Keratinocyte (primary cell): ENCODE measurements at regions not wholly inside any gene's neighbourhood (a gene's known extent, or its start where the extent isn't known, plus 50 kb on each side); places are given as distances from the start of the nearest gene placed in this dataset.

Experiments used
- DNase-seq: peaks from one replicate; pipeline ENCODE4 v3.0.0-alpha.2; 2011; ENCODE audit warnings: low read depth, missing footprints, low spot score
- FAIRE-seq: peaks from 2 replicates; lab custom pipeline; 2011; peaks lifted over from hg19 to GRCh38; lab: Jason Lieb, UNC
- H2AFZ ChIP-seq: 2 replicates; pipeline ENCODE4 v1.6.0; 2012; ENCODE audit warnings: low read length, control low read depth, inconsistent platforms; ENCODE audit not compliant: control insufficient read depth
- H3K27ac ChIP-seq: 2 replicates; pipeline ENCODE4 v1.5.1; 2011; ENCODE audit warnings: low read length; ENCODE audit not compliant: control insufficient read depth, insufficient read depth
- H3K27me3 ChIP-seq: 3 replicates; pipeline ENCODE4 v1.6.0; 2011; ENCODE audit warnings: low read length; ENCODE audit not compliant: control insufficient read depth, insufficient read depth; ENCODE audit errors: extremely low read depth
- H3K36me3 ChIP-seq, 2 experiments: 2 replicates in 1 of 2; 3 replicates in 1 of 2; pipeline ENCODE4 v1.5.1; 2011; ENCODE audit warnings: low read length in 2 of 2, mild to moderate bottlenecking in 1 of 2; ENCODE audit not compliant: control insufficient read depth in 2 of 2, insufficient read depth in 2 of 2; ENCODE audit errors: extremely low read depth in 1 of 2
- H3K4me1 ChIP-seq: 3 replicates; pipeline ENCODE4 v1.5.1; 2011; ENCODE audit warnings: low read length; ENCODE audit not compliant: control insufficient read depth, insufficient read depth; ENCODE audit errors: extremely low read depth
- H3K4me2 ChIP-seq: 3 replicates; pipeline ENCODE4 v1.6.0; 2011; ENCODE audit warnings: low read depth, low read length; ENCODE audit not compliant: control insufficient read depth, insufficient read depth; ENCODE audit errors: extremely low read depth
- H3K4me3 ChIP-seq, 3 experiments: fragments of 200-600 bp in 1 of 3; sonication (generic) in 1 of 3; 2 replicates in 2 of 3; 3 replicates in 1 of 3; pipeline ENCODE4 v1.5.1; 2011 to 2016; ENCODE audit warnings: low read length in 3 of 3, mild to moderate bottlenecking in 3 of 3, control low read depth in 2 of 3, inconsistent platforms in 1 of 3, low read depth in 1 of 3, mixed read lengths in 1 of 3, mixed run types in 1 of 3, moderate library complexity in 1 of 3; ENCODE audit not compliant: control insufficient read depth in 2 of 3, insufficient read depth in 2 of 3; ENCODE audit errors: extremely low read depth in 1 of 3
- H3K79me2 ChIP-seq: 2 replicates; pipeline ENCODE4 v1.6.0; 2012; ENCODE audit warnings: low read length; ENCODE audit not compliant: control insufficient read depth, insufficient read depth
- H3K9ac ChIP-seq: 3 replicates; pipeline ENCODE4 v1.6.0; 2011; ENCODE audit warnings: low read length; ENCODE audit not compliant: control insufficient read depth, insufficient read depth; ENCODE audit errors: extremely low read depth
- H3K9me1 ChIP-seq: 3 replicates; pipeline ENCODE4 v1.6.0; 2011; ENCODE audit warnings: low read length; ENCODE audit not compliant: control insufficient read depth, insufficient read depth; ENCODE audit errors: extremely low read depth
- H3K9me3 ChIP-seq: 2 replicates; pipeline ENCODE4 v1.5.1; 2012; ENCODE audit warnings: low read depth, low read length; ENCODE audit not compliant: control insufficient read depth
- H4K20me1 ChIP-seq: 3 replicates; pipeline ENCODE4 v1.6.0; 2011; ENCODE audit warnings: low read length; ENCODE audit not compliant: control insufficient read depth, insufficient read depth; ENCODE audit errors: extremely low read depth
- CTCF ChIP-seq, 3 experiments: IDR thresholded peaks in 1 of 3; conservative IDR thresholded peaks in 1 of 3; optimal IDR thresholded peaks in 1 of 3; 2 replicates in 2 of 3; 3 replicates in 1 of 3; pipeline versions ENCODE3 to v1.5.1; 2011; ENCODE audit warnings: low read length in 3 of 3, mild to moderate bottlenecking in 3 of 3, moderate library complexity in 2 of 3, control low read depth in 1 of 3, inconsistent platforms in 1 of 3; ENCODE audit not compliant: insufficient read depth in 2 of 3; ENCODE audit errors: extremely low read depth in 1 of 3
- EZH2 ChIP-seq: IDR thresholded peaks from one replicate; pipeline ENCODE4 v1.6.1; 2012; ENCODE audit warnings: inconsistent platforms, mild to moderate bottlenecking, low read length, moderate library complexity
- dilution Hi-C: fragments of 300-500 bp; cut with MboI; formaldehyde crosslinking; loops from one replicate; pipeline ENCODE4 v1.7.0; 2020; ENCODE audit warnings: low sequenced_read_pairs; ENCODE audit not compliant: extremely low pct_ligation_motif_present

- TF ChIP-seq CTCF (optimal IDR thresholded peaks at IDR 0.05 in 1 of 3, IDR thresholded peaks at IDR 0.05 in 1 of 3, conservative IDR thresholded peaks at IDR 0.05 in 1 of 3; ENCODE audit: extremely low read depth in 1 of 3, insufficient read depth in 2 of 3, low read length in 3 of 3): no peak
- TF ChIP-seq EZH2: no peak
- no peaks in the 10 kb centered on the region for H3K36me3 ChIP-seq
- DNase-seq (no peak), FAIRE-seq (no peak)
- H3K27me3 ChIP-seq: no peaks in the 10 kb centered on the region
- no peak overlapping the region for H2AFZ ChIP-seq
- H3K9ac ChIP-seq: no peak overlapping the region
- no peaks in the 10 kb centered on the region for H3K9me3 ChIP-seq
- no peaks in the 10 kb centered on the region for H3K9me1 ChIP-seq
- no peak overlapping the region for H3K4me3 ChIP-seq
- H3K4me2 ChIP-seq: peak overlapping the region; percentile 25
- dilution Hi-C loops: no loop called here
- H3K27ac ChIP-seq: no peak overlapping the region
- no peaks in the 10 kb centered on the region for H3K79me2 ChIP-seq
- no peaks in the 10 kb centered on the region for H4K20me1 ChIP-seq
- H3K4me1 ChIP-seq: peaks cover 4% of the 10 kb centered on the region
These were observed 662.5 kb downstream of the PLPP3 start for GRCh38 chr1:55916907-55917306.

GRCh38 chr1:55916481-55916880 lies 662.9 kb downstream of the PLPP3 start:
- Histone ChIP-seq H3K4me2 (peak overlapping the region; percentile 25), H3K27me3 (no peaks in the 10 kb centered on the region), H3K4me3 (no peak overlapping the region), H3K9me3 (no peaks in the 10 kb centered on the region), H3K9ac (no peak overlapping the region), H2AFZ (no peak overlapping the region), H3K9me1 (no peaks in the 10 kb centered on the region), H3K27ac (no peak overlapping the region), H3K36me3 (no peaks in the 10 kb centered on the region), H3K79me2 (no peaks in the 10 kb centered on the region), H3K4me1 (peaks cover 4% of the 10 kb centered on the region), H4K20me1 (no peaks in the 10 kb centered on the region)
- DNase-seq: no peak
- TF ChIP-seq CTCF (optimal IDR thresholded peaks at IDR 0.05 in 1 of 3, IDR thresholded peaks at IDR 0.05 in 1 of 3, conservative IDR thresholded peaks at IDR 0.05 in 1 of 3; ENCODE audit: extremely low read depth in 1 of 3, insufficient read depth in 2 of 3, low read length in 3 of 3) (no peak), EZH2 (no peak)
- FAIRE-seq: no peak
- dilution Hi-C loops: no loop called here
